Activated naive CD4-positive, alpha-beta T cell treated with anti-CD3 and anti-CD28 coated beads for 36 hours (primary cell): ENCODE measurements at regions not wholly inside any gene's neighbourhood (a gene's known extent, or its start where the extent isn't known, plus 50 kb on each side); places are given as distances from the start of the nearest gene placed in this dataset.

Source experiments
- CTCF ChIA-PET: fragments of 350-600 bp; sonication (Branson Sonifier 250); formaldehyde crosslinking; loops from one replicate; lab custom pipeline; 2021; ENCODE audit warnings: antibody characterized with exemption; lab: Charles Lee
- DNase-seq: peaks from one replicate; pipeline ENCODE4 v3.0.0-alpha.2; 2020
- H3K27ac Mint-ChIP-seq: one replicate; pipeline ENCODE4 v1.8.0; 2021; ENCODE audit warnings: mild to moderate bottlenecking, mixed read lengths
- H3K27me3 Mint-ChIP-seq: one replicate; pipeline ENCODE4 v1.8.0; 2021; ENCODE audit warnings: low read depth, mixed read lengths
- H3K36me3 Mint-ChIP-seq: one replicate; pipeline ENCODE4 v1.8.0; 2021; ENCODE audit warnings: low read depth, mixed read lengths
- H3K4me1 Mint-ChIP-seq: one replicate; pipeline ENCODE4 v1.8.0; 2021; ENCODE audit warnings: low read depth, mixed read lengths
- H3K4me3 Mint-ChIP-seq: one replicate; pipeline ENCODE4 v1.8.0; 2021; ENCODE audit warnings: mild to moderate bottlenecking, moderate library complexity, mixed read lengths
- H3K9me3 Mint-ChIP-seq: one replicate; pipeline ENCODE4 v1.8.0; 2021; ENCODE audit warnings: mixed read lengths
- intact Hi-C: fragments of 100-400 bp; cut with micrococcal nuclease; formaldehyde crosslinking; loops from one replicate; pipeline ENCODE4 v1.15.1; 2023

DNA sequence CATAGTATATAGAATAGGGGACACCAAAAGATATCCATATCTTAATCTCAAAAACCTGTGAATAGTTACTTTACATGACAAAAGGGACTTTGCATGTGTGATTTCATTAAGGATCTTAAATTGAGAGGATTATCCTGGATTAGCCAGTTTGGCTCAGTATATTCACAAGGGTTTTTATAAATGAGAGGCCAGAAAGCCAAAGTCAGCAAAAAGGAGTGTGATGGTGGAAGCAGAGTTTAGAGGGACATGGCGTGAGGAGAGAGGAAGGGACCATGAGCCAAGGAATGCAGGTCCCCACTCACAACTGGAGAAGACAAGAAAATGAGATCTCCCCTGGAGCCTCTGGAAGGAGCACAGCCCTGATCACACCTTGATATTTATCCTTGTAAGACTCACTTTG, 648.5 kb upstream of the LCORL start:
- H3K27me3 Mint-ChIP-seq: no peaks in the 10 kb centered on the region
- H3K4me1 Mint-ChIP-seq: no peaks in the 10 kb centered on the region
- no peaks in the 10 kb centered on the region for H3K36me3 Mint-ChIP-seq
- intact Hi-C loops: no loop called here
- no peak overlapping the region for H3K4me3 Mint-ChIP-seq
- H3K27ac Mint-ChIP-seq: no peak overlapping the region
- H3K9me3 Mint-ChIP-seq: no peaks in the 10 kb centered on the region
- DNase-seq: no peak
- CTCF ChIA-PET: no interaction called here

- Mint-ChIP-seq H3K9me3 (no peaks in the 10 kb centered on the region), H3K27me3 (no peaks in the 10 kb centered on the region), H3K4me3 (no peak overlapping the region), H3K27ac (no peak overlapping the region), H3K36me3 (no peaks in the 10 kb centered on the region), H3K4me1 (no peaks in the 10 kb centered on the region)
- CTCF ChIA-PET: no interaction called here
- no peak for DNase-seq
- intact Hi-C loops: no loop called here
Observed at GRCh38 chr4:18669390-18669789, 647.8 kb upstream of the LCORL start.

DNA sequence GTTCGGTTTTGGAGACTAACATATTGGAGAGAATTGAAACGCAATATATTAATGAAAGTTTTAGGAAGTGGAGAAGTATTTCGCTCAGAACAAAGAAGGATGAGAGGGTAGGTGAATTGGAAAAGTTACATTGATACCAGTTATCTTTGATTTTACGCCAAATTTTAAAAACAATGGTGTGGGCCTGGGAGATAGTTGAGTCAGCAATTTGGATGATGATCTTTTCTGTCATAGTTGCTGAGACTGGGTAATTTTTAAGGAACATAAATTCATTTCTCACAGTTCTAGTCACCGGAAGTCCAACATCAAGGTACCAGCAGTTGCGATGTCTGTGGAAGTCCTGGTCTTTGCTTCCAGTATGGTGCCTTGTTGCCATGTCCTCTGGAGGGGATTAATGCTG, 644.8 kb upstream of the LCORL start:
- CTCF ChIA-PET: no interaction called here
- Mint-ChIP-seq H3K36me3 (no peaks in the 10 kb centered on the region), H3K4me3 (no peak overlapping the region), H3K27ac (no peak overlapping the region), H3K4me1 (no peaks in the 10 kb centered on the region), H3K27me3 (peaks cover 4% of the 10 kb centered on the region), H3K9me3 (no peaks in the 10 kb centered on the region)
- intact Hi-C loops: no loop called here
- DNase-seq: no peak

DNA sequence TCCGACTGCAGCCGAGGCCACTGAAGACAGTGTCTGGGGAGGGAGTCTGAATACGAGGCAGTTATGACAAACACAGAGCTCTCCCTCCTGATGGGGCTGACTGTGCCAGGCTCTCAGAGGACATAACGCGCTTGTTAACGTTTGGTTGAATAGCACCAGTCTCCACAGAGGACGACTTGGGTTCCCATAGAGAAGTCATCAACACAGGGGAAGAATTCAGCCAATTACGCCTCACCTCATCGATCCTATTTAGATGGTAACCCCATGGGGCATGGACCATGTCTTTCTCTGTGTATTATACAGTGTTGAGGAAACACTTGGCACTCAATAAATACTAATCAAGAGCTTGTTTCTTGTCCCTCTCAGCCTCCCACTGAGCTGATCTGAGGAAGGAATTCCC, 642.6 kb upstream of the LCORL start:
- CTCF ChIA-PET: no interaction called here
- H3K27ac Mint-ChIP-seq: no peak overlapping the region
- H3K9me3 Mint-ChIP-seq: no peaks in the 10 kb centered on the region
- no peak for DNase-seq
- intact Hi-C loops: no loop called here
- peaks cover 4% of the 10 kb centered on the region for H3K27me3 Mint-ChIP-seq
- H3K4me1 Mint-ChIP-seq: no peaks in the 10 kb centered on the region
- no peak overlapping the region for H3K4me3 Mint-ChIP-seq
- H3K36me3 Mint-ChIP-seq: no peaks in the 10 kb centered on the region

GRCh38 chr4:18645351-18645750, 623.8 kb upstream of the LCORL start:
- peaks cover 11% of the 10 kb centered on the region for H3K9me3 Mint-ChIP-seq
- intact Hi-C loops: no loop called here
- CTCF ChIA-PET: no interaction called here
- DNase-seq: no peak
- H3K4me3 Mint-ChIP-seq: no peak overlapping the region
- no peaks in the 10 kb centered on the region for H3K4me1 Mint-ChIP-seq
- H3K27me3 Mint-ChIP-seq: peaks cover 11% of the 10 kb centered on the region
- no peak overlapping the region for H3K27ac Mint-ChIP-seq
- no peaks in the 10 kb centered on the region for H3K36me3 Mint-ChIP-seq

GRCh38 chr4:18641334-18641733, 619.8 kb upstream of the LCORL start:
- Mint-ChIP-seq H3K36me3 (no peaks in the 10 kb centered on the region), H3K27ac (no peak overlapping the region), H3K4me3 (no peak overlapping the region), H3K9me3 (no peaks in the 10 kb centered on the region), H3K4me1 (no peaks in the 10 kb centered on the region), H3K27me3 (peaks cover 13% of the 10 kb centered on the region)
- DNase-seq: no peak
- intact Hi-C loops: no loop called here
- CTCF ChIA-PET: no interaction called here

DNA sequence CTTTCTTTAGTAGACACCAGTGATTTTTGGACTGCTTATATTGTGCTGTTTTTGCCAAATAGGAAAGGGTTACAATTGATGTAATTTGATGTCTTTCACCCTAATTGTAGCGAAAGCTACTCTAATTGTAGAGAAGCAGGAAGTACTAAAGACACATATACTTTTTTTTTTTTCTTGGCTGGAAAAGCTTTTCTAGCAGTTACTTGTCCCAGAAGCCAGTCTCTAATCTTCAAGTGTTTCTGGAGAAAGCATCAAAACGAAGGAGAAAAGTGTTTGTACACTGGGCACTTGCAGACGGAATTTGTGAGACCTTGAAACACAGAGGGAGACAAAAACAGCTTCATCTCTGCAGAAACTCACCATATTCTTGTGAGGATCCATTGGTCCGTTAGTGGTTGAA, 616.5 kb upstream of the LCORL start:
- Mint-ChIP-seq H3K36me3 (no peaks in the 10 kb centered on the region), H3K27ac (no peak overlapping the region)
- CTCF ChIA-PET: no interaction called here

GRCh38 chr4:18636001-18636585, 614.5 kb upstream of the LCORL start:
- no peak overlapping the region for H3K27ac Mint-ChIP-seq
- no peak overlapping the region for H3K4me3 Mint-ChIP-seq
- CTCF ChIA-PET: interaction anchor here (0.8 kb wide), 1 partner anchor 31 kb away, joined by 3 read pairs; no protein-coding TSS in a partner anchor
- intact Hi-C loops: no loop called here
- peaks cover 5% of the 10 kb centered on the region for H3K27me3 Mint-ChIP-seq
- H3K36me3 Mint-ChIP-seq: no peaks in the 10 kb centered on the region
- H3K9me3 Mint-ChIP-seq: no peaks in the 10 kb centered on the region
- no peak for DNase-seq
- H3K4me1 Mint-ChIP-seq: no peaks in the 10 kb centered on the region

More for the DNA sequence above, 616.5 kb upstream of the LCORL start:
- Mint-ChIP-seq H3K4me3 (no peak overlapping the region), H3K4me1 (no peaks in the 10 kb centered on the region), H3K9me3 (no peaks in the 10 kb centered on the region), H3K27me3 (peaks cover 8% of the 10 kb centered on the region)
- DNase-seq: no peak
- intact Hi-C loops: no loop called here

DNA sequence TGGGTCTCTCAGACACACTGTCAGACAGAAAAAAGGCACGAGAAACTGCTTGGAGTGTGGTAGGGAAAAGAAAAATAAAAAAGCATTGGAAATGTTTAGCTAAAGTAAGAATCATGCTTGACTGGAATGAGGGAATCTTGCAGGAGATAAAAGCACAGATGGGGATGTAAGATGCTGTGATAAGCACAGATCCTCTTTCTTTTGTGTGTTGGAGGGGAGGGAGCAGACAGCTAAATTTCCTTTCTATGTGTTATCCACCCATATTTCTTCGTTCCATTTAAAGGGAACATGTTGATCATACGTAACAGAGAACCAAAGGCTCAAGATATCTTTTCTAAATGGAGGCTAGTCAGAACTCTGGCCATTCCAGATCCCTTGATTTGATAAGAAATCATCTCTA, 614.0 kb upstream of the LCORL start:
- H3K9me3 Mint-ChIP-seq: no peaks in the 10 kb centered on the region
- H3K27ac Mint-ChIP-seq: no peak overlapping the region
- intact Hi-C loops: no loop called here
- H3K4me1 Mint-ChIP-seq: no peaks in the 10 kb centered on the region
- no peaks in the 10 kb centered on the region for H3K36me3 Mint-ChIP-seq
- CTCF ChIA-PET: no interaction called here
- no peak overlapping the region for H3K4me3 Mint-ChIP-seq
- DNase-seq: no peak
- peaks cover 3% of the 10 kb centered on the region for H3K27me3 Mint-ChIP-seq

DNA sequence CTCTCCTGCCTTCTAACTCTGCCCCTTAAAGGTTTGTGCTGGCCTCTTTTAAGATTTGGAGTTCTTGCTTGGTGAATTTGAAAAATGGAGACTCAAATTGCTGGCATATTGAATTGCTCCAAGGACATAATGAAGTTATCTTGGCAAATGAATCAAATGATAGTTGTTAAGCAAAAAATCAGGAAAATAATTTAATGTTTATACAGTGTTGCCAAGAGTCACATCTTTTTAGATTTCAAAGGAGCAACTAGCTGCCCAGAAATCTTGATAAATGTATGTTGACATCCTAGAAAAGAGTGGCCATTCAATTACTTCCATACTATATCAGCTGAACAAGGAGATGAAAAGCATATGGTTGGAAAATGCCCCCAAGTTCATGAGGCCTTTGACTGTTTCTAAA, 610.0 kb upstream of the LCORL start:
- no peaks in the 10 kb centered on the region for H3K36me3 Mint-ChIP-seq
- no peaks in the 10 kb centered on the region for H3K4me1 Mint-ChIP-seq
- H3K9me3 Mint-ChIP-seq: no peaks in the 10 kb centered on the region
- intact Hi-C loops: no loop called here
- no peak overlapping the region for H3K27ac Mint-ChIP-seq
- CTCF ChIA-PET: no interaction called here
- H3K4me3 Mint-ChIP-seq: no peak overlapping the region
- DNase-seq: no peak
- peaks cover under 1% of the 10 kb centered on the region for H3K27me3 Mint-ChIP-seq

DNA sequence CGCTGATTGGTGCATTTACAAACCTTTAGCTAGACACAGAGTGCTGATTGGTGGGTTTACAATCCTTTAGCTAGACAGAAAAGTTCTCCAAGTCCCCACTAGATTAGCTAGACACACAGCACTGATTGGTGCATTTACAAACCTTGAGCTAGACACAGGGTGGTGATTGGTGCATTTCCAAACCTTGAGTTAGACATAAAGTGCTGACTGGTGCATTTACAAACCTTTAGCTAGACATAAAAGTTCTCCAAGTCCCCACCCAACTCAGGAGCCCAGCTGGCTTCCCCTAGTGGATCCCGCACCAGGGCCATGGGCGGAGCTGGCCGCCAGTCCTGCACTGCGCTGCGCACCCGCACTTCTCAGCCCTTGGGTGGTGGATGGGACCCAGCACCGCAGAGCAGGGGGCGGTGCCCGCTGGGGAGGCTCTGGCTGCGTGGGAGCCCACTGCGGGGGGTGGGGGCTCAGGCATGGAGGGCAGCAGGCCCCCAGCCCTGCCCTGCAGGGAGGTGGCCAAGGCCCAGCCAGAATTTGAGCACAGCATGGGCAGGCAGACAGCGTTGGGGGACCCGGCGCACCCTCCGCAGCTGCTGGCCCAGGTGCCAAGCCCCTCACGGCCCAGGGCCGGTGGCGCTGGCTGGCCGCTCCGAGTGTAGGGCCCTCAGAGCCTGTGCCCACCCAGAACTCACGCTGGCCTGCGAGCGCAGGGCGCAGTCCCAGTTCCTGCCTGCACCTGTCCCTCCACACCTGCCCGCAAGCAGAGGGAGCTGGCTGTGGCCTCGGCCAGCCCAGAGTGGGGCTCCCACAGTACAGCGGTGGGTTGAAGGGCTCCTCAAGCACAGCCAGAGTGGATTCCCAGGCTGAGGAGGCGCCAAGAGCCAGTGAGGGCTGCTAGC, 608.9 kb upstream of the LCORL start:
- H3K9me3 Mint-ChIP-seq: no peaks in the 10 kb centered on the region
- intact Hi-C loops: no loop called here
- no peaks in the 10 kb centered on the region for H3K4me1 Mint-ChIP-seq
- no peak for DNase-seq
- H3K36me3 Mint-ChIP-seq: no peaks in the 10 kb centered on the region
- no peaks in the 10 kb centered on the region for H3K27me3 Mint-ChIP-seq
- CTCF ChIA-PET: no interaction called here
- H3K27ac Mint-ChIP-seq: no peak overlapping the region
- no peak overlapping the region for H3K4me3 Mint-ChIP-seq

DNA sequence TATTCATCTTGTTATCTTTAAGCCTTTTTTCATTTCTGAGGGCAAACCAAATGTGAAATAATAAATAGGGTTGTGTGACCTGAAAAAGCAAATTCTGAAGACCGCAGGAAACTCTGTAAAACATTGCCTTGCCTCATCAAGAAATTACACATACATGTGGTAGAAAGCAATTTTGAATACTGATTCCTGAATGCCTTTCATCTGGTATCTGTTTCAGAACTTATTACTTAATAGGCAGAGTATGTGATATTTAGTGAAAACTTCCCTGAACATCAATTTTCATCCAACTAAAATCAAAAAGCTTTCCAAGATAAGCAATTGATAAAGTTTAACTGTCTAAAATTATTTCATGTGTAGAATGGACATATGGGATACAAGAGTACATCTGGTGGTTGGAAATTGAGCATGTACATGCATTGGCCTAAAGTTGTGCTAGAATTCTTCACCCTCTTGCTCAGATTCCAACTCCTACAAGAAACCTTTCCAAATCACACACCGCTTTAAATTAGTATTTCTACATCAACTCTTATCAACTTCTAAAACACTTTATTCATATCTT, 606.0 kb upstream of the LCORL start:
- CTCF ChIA-PET: no interaction called here
- H3K9me3 Mint-ChIP-seq: no peaks in the 10 kb centered on the region
- no peak overlapping the region for H3K27ac Mint-ChIP-seq
- peaks cover 11% of the 10 kb centered on the region for H3K27me3 Mint-ChIP-seq
- intact Hi-C loops: no loop called here
- no peaks in the 10 kb centered on the region for H3K36me3 Mint-ChIP-seq
- DNase-seq: no peak
- H3K4me3 Mint-ChIP-seq: no peak overlapping the region
- no peaks in the 10 kb centered on the region for H3K4me1 Mint-ChIP-seq

- intact Hi-C loops: no loop called here
- DNase-seq: no peak
- CTCF ChIA-PET: no interaction called here
Observed at GRCh38 chr4:18626996-18627395, 605.4 kb upstream of the LCORL start.

More at GRCh38 chr4:18626996-18627395, 605.4 kb upstream of the LCORL start:
- Mint-ChIP-seq H3K4me1 (no peaks in the 10 kb centered on the region), H3K4me3 (no peak overlapping the region), H3K36me3 (no peaks in the 10 kb centered on the region), H3K27me3 (peaks cover 12% of the 10 kb centered on the region), H3K9me3 (no peaks in the 10 kb centered on the region), H3K27ac (no peak overlapping the region)
